A549 (cell line): ENCODE measurements at regions not wholly inside any gene's neighbourhood (a gene's known extent, or its start where the extent isn't known, plus 50 kb on each side); places are given as distances from the start of the nearest gene placed in this dataset.

Experiments
- CTCF ChIP-seq: fragments of >200 bp; sonication (Bioruptor Twin); formaldehyde crosslinking; IDR thresholded peaks from 3 replicates; pipeline ENCODE4 v1.5.1; 2016
- EP300 ChIP-seq, 2 experiments: fragments of >200 bp; sonication (Bioruptor Twin); formaldehyde crosslinking; IDR thresholded peaks; 2 replicates in 1 of 2; 3 replicates in 1 of 2; pipeline ENCODE4 v1.6.1; 2016 to 2017

- no peak for TF ChIP-seq CTCF
- no peak for TF ChIP-seq EP300 (IDR thresholded peaks at IDR 0.05)
These were observed 131.2 kb downstream of the PFKFB3 start for GRCh38 chr10:6333973-6334372.
